ENCODE measurements at regions not wholly inside any gene's neighbourhood (a gene's known extent, or its start where the extent isn't known, plus 50 kb on each side); places are given as distances from the start of the nearest gene placed in this dataset.

DNA sequence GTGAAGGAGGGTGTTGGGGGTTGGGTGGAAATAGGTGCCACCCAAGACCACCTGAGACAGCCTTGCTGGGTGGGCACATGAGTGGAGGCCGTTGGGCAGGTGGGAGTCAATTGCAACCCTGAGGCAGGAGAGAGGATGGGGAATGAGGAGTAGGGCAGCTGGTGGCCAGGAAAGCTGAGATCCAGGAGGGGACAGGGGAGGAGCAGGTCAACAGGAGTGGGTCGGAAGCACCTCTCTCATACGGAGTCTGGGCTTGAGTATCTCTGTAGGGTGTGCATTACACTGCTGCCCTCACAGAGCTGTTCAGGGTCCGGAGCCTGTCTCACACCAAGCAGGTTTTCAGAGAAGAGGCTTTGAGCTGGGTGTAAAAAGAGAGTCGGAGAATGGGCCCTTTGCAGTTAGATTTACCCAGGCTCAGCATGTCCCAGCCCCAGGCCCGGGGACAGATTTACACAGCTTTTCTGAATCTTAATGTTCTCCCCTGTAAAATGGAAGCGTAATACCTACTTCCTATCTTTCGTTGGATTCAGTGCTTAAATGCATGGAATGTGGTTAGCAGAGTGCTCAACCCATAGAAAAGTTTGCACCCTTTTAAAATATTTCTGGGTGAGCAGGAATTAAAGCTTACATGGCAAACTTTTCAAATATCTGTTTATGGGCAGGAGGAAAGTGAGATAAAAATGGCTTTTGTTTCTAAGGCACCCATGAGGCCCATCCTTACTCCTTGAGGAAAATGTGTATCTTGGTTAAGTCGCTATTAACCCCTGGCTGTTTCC is 144.0 kb upstream of the MYCN start:
- no peak for DNase-seq

DNA sequence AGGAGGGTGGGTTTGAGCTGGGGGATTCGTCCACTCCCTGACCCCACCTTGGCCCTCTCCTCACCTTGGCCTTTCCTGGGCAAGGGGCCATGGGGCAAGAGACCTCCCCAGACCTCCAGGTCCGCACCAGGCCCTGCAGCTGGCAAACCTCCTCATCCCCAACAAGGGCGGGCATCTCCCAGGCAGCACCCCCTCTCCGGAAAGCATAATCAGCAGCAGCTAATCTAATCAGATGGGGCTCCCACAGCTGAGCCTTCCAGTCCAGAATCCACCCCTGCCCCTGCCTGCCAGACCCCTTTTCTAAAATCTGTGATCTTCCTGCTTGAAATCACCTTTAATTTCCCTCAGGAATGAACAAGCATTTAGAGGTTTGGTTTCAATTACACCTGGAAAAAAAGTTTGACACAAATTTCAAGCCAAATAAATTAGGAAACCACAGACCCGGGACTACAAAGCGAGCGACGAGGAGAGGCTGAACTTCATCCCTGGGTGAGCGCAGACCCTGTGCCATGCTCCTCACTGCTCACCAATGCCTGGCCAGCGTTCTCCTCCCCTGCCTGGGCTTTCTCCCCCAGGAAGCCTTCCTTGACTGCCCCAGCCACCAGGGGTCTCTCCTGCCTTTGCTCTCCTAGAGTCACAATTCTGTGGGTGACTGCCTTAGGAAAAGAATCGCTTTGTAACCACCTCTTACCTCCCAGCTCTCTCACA is 143.0 kb upstream of the MYCN start:
- DNase-seq, result no peak

DNA sequence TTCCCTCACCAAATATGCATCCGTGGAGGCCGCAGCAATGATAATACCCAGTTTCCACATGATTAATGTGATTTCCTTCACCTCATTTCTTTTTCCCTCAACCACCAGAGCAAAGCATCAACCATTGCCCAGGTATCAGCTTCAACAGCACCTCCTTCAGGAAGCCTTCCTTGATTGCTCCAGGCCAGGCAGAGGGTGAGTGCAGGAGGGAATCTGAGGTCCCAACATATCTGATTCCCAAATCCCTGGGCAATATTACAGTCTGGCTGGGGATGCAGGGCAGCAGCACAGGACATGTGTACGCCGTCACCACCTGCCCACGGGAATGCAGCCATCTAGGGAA is 142.4 kb upstream of the MYCN start:
- DNase-seq, result no peak

DNA sequence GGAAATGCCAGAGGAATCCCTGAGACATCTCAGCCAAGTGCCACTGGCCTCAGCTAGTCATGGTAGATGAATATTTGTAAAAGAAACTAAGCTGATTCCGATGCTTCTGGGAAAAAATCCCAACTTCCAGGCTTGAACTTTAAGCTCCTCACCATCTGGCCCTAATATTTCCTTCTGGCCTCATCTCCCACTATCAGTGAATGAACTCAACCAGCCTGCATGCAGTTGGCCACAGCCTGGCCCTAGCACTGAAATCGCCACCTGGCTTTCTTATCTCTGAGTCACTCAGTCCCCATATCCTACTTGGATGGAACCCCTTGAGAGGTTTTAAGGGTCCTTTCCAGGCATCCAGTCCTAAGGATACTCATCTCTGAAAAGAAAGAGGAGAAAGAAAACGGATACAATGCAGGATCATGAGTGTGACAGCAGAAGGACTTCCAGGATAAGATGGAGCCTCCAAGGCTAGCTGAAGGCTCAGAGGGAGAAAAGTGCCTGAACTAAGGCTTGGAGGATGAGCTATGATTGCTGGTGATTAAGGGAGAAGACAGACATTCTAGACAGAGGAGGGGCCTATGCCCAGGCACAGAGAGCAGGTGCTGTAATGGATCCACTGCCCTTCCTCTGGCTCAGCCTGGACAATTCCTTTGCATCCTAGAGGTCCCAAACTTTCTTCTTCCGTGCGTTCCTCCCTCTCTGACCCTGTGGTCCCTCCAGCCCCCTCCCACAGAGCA is 141.5 kb upstream of the MYCN start:
- no peak for DNase-seq

DNA sequence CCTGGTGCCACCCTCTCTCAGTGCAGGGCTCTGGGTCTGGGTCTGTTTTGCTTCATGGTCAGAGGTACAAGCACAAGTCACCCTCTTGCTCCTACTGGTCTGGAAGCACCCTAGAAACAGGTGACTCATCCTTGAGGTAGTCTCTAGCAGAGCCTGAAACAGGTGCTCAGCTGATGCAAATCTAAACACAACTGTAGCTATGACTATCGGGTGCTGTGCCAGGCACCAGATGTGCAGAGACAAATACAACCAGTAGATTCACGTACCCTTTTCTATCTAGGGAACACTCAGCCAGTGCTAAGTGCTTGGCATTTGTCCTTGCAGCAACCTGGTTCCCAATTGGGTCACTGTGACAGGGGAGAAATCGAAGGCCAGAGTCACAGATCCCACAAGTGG is 140.9 kb upstream of the MYCN start:
- no peak for DNase-seq

DNA sequence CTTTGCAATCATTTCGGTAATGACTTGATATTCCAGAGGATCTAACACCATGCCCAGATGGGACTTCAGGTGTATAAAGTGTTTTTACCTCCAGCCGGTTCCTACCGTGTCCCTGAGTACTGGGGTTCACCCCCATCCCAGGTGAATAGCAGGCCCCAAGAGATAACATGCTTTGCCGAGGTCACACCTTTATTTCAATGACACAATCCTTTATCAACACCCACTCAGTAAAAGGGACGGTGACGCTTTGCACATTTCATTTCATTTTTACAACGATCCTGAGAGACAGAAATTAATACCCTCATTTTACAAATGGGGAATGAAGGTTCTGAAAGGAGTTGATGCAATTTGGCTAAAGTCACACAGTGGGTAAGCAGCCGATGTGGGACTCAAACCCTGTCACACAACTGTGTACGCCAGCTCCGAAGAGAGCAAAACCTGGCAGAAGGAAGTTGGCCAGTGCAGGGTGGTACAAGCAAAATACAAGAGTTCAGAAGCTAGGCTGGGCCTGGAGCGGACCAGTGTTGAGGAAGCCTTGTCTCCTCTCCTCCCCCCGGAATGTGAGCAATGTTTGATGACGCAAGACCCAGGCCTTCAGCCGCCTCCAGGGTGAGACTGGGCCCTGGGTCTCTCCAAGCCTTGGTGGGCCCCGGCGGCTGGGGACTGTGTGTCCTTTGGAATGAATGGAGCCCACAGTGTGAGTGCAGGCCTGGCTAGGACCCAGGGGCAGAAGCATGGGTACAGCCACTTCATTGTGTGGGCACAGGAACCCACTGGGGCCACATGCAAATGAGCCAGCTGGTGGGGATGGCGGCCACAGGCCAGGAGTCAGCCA is 139.6 kb upstream of the MYCN start:
- DNase-seq, result no peak

DNA sequence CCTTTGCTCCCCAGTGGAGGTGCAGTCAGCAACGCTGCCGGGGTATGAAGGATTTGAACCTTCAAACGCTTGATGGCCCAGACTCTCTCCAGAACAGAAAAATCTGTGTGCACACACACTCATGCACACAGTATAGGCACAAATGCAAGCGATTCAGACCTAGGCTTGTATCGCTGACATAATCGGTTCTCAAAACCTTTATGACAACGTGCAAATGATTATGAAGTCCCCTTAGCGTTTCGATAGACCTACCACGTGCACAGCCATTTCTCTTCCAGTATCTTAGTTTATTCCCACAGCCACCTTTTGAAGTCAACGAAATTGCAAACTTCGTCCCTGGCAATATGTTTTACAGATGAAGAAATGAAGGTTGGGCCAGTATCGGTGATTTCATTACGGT is 138.9 kb upstream of the MYCN start:
- DNase-seq, result no peak

DNA sequence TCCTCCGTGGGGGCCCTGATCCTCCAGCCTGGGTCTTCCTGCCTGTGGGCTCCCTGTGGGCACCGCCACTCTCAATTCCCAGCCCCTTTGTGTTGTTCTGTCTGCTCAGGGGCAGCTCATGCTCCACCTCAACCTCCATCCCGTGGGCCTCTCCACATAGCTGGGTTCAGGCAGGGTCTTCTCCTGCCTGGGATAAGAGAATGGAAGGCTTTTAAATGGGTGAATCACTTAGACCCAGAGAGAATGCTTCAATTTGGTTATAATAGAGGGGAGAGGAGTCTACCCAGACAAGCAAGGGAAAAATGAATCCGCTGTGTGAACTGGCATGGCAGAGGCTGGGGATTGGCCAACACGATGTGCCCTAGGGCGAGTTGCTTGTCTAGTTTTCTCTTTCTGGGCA is 138.4 kb upstream of the MYCN start:
- DNase-seq, result no peak

DNA sequence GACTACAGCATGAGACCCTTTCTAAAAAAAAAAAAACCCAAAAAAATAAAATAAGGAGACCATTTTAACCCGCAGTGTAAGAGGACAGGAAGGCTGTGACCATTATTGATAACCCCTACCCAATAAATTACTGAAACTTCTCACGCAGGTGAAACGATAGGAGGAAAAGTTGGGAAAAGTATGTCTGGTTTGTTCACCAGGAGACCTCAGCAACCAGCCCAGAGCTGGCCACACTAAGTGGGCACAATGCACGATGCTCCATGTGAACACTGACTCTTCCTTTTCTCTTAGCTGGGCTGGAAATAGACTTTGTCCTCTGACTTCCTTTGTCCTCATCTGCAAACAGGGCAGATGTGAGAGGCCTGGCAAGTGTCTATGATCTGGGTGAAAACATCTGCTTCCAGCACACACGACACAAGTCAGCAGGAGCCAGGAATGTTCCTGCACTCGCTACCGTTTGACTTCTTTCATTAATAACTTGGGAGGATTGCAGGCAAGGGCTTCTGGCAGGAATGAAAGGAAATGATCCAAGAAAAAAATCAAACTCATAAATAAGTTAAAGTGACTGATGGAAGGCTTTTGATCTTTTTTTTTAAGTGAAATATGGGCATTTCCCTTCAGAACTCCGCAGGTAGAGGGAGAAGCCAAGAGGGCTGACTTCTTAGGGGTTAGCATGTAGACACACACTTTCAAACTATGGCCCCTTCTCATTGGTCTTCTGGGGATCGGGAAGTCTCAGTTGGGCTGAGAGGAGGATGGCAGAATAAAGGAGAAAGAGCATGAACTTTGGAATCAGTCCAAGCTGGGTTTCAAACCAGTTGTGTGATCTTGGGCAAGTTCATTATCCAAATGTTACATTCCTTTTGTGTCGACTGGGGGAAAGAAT is 137.4 kb upstream of the MYCN start:
- no peak for DNase-seq

DNA sequence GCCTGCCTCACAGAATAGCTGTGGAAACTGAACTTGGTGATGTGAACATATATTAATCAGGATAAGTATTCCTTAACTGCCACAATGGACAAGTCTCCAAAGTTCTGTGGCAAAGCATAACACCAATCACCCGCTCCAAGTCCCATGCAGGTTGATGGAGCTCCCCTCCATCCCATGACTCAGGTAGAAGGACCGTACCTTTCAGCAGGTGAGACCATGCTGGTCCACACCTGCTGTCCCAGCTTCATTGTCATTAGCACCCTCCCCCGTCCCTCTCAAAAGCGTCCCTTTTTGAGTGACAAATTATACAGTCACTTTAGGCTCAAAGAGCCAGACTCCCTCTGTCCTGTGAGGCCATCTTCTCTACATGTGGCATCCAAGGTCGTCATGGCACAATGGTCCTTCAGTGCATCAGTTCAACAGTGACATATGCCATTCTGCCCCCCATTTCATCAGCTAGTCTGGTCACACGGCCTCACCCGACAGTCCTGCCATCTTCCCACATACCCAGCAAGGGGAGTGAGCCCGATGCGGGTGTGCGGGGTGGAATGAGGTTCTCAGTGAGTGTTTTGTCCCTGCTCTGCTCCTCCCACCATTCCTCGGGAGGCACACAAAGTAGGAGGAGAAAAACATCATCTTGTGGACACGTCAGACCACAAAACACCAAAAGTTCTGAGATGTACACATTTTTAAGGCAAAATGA is 136.7 kb upstream of the MYCN start:
- DNase-seq, result no peak

DNA sequence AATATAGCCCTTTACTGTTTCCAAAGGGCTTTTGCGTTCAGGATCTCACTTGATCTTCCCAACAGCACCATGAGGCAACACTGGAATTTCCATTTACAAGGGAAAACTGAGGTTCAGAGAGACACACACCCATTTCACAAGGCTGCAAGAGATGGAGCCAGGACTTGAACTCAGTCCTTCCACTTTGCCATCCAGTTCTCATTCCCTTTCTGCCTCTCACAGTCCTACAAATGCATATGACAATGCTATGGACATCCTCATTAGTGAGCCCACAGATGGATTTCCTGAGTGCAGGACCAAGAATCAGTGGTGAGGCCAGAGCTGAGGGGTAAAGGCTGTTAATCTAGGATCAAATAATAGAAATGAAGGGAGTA is 136.1 kb upstream of the MYCN start:
- DNase-seq, result no peak

DNA sequence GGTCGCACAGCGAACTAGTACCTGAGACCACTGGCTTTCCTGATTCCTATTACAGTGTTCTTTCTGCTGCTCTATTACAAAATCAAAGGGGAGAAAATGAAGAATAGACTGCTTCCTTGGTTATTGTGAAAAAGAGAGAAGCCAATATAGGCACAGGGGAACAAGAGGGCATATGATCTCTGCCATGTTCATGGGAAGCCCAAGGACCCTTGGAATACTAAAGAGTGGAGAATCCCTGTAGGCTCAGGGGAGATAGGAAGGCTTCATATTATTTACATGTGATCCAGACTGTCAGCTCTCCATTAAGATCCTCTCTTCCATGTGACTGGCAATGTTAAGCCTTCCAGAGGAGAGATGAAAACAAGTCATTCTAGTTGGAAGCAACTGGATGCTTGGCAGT is 135.7 kb upstream of the MYCN start:
- no peak for DNase-seq

DNA sequence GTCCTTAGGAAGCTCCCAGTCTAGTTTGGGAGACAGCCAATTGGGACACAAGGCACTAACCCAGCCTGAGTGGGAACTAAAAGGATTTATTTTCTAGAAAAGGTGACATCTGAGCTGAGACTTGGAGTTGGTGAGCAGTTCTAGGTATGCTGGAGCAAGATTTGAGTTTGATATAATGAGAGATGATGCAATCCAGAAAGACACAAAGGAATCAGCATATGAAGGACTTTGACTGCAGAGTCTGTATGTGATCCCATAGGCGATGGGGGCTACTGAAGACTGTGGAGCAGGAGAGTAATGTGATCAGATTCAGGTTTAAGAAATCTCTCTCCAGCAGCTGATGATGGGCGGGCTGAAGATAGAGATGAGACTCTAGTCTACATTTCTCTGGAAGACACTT is 135.1 kb upstream of the MYCN start:
- DNase-seq, result no peak

DNA sequence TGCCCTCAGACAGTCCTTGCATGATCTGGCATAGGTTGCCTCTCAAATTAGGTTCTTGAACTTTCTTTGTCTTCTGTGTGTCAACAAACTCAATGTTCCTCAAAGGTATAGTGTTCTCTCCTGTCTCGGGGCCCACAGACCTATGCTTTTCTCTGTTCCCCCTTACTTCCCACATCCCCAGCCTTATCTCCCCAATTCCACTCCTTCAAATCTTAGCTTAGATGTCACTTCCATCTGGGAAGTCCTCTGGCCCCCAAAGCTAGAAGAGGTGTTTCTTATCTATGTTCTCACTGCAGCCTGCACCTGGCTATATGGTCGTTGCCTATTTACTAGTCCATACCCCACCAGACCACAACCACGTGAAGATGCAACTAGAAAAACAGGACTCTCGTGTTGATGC is 134.6 kb upstream of the MYCN start:
- no peak for DNase-seq

DNA sequence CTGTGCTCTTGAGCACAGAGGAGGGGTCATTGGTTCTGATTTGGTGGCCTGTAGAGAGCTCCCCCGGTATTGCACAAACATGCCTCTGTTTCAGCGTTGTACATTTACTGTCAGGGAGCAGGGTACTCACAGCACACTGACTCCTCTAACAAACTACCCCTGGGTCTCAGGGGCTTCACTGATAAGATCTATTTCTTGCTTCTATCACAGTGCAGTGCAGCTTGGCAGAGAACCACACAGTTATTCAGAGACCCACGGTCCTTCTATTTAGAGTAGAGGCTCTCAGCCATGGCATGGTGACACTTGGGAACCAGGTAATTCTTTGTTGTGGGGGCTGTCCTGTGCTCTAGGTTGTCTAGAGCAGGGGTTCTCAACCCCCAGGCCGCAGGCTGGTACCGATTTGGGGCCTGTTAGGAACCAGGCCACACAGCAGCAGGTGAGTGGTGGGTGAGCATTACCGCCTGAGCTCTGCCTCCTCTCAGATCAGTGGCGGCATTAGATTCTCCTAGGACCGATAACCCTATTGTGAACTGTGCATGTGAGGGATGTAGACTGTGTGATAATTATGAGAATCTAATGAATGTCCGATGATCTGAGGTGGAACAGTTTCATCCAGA is 133.4 kb upstream of the MYCN start:
- no peak for DNase-seq

DNA sequence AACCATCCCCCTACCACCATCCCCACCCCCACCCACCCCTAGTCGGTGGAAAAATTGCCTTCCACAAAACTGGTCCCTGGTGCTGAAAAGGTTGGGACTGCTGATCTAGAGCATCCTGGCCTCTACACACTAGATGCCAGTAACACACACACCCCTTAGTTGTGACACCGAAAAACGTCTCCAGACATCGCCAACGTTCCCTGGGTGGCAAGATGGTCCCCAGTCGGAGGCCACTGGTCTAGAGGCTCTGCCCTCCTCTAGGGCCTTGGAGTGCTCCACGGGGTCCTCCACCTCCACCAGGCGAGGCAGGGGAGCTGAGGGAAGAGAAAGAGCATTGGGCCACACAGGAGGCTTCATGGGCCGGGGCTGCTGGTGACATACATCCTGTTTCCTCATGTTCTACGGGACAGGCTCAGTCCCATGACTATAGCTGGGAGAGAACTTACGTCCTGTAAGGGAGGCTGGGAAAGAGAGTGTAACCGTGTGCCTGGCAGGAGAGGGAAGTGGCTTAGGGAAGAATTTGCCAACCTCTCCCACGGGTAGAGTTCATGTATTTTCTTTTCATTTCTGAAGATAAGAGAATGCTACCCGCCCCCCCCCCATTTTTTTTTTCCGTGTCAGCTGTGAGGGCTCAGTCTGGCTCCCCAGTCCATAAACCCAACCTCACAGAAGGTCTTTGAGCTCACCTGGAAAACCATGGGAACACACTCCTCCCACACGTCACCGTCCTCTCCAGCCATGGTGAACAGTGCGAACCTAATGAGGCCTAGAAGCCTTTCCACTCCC is 132.7 kb upstream of the MYCN start:
- no peak for DNase-seq

DNA sequence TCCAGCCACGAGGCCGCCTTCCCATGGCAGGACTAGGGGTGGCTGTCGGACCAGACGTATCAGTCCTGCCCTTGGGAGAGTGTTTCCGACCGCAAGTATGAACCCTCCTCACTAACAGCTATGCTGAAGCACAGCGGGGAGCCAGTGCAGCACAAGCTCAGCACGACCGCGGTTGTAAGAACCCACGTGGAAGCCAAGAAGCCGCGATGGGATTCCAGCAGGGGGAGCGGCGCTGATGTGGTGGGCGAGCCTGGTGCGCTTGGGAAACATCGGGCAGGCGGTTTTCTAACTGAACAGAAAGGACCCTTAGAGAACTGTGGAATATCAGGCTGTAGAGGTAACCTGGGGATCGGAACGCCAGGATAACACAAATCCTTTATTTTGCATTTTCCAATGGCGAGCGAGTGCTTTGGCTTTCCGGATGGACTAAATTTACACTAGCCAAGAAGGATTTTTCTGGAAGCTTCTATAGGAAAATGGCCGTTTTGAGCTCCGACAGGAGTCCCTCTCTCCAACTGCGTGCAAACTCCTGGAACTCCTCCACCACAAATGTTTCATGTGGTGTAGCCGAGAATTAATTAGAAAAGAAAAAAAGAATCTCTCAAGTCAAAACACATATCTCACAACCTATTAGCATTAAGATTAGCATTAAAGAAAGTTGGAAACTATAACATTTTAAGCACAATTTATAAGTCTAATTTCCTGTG is 132.0 kb upstream of the MYCN start:
- no peak for DNase-seq

DNA sequence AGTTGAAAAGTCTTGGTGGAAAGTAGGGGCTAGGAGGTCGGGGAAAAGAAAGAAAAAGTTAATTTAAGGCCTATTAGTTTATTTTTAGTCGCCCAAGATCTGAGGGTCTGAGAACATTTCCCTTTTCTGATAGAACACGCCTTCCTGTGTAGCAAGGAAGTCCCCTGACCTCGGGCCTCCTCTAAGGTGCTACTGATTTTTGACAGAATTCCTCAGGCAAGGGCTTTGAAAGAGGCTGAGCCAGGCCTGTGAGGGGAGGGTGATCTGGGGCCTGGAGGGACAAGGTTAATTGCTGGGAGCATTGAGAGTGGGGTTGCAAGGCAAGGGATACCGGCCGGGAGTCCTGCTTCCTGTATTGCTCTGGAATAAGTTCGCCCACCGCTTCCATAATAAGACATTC is 131.4 kb upstream of the MYCN start:
- DNase-seq, result no peak

DNA sequence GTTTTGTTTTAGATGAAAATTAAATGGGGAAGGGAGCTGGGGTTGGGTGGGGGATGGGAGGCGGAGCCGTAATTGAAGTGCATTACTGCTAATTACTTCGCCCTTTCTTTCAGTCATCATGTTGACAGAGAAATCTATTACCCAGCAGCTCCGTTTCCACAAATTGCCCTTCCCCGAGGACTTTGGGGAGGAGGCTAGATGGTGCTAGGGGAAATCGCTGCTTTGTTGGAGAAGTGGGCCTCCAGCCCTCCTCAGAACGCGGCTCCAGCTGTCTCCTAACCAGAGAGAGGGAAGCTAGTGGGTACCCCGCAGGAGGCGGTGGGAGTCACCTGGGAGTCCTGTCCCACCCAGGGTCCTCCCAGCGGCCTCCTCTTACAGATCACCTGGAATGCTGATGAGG is 130.9 kb upstream of the MYCN start:
- no peak for DNase-seq
